ENCODE measurements at regions not wholly inside any gene's neighbourhood (a gene's known extent, or its start where the extent isn't known, plus 50 kb on each side); places are given as distances from the start of the nearest gene placed in this dataset.

DNA sequence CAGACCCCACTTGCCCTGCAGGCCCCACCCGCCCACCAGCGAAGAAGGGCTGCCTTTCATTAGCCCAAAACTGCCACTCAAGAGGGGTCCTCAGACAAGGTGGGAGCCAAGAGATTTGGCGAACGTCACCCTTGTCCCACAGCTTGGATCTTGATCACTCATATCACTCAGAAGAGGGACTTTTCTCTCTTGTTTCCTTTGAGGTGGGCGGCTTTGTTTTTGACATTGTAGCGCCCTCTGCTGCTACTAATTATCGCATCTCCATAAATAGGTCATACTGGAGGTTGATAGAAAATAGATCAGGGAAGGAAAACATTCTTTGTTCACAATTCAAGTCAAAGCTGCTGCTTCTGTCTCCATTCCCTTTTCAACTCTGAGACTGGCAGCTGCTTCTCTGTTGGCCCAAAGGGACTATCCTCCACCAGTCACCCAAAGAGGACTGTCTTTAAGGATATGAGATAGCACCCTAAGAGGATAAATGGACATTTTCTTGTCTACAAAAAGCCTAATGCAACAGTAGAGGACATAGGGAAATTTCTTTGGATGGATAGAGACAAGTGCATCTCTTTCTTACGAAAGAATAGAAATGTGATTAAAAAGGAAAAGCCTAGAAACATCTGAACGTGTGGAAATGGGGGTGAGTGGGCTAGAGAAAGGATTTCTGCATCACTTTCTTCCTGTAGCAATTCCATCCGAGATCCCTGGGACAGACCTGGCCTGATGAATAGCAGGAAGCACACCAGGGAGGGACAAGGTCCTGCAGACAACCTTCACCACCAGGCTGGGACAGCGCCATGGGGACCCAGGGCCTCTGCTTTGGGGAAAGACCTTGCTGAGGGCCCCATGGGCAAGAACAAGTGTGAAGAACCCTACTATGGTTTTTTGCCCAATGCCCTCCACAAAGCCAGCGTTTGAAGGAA is 115.8 kb downstream of the DAD1 start (continued):
- TF ChIP-seq TCF12 (IDR thresholded peaks at IDR 0.05; ENCODE audit: low read depth, low read length) = 0 out of 2 replicates have a peak, but pooled peaks have one; percentile 32
- TF ChIP-seq, protein P1, sequence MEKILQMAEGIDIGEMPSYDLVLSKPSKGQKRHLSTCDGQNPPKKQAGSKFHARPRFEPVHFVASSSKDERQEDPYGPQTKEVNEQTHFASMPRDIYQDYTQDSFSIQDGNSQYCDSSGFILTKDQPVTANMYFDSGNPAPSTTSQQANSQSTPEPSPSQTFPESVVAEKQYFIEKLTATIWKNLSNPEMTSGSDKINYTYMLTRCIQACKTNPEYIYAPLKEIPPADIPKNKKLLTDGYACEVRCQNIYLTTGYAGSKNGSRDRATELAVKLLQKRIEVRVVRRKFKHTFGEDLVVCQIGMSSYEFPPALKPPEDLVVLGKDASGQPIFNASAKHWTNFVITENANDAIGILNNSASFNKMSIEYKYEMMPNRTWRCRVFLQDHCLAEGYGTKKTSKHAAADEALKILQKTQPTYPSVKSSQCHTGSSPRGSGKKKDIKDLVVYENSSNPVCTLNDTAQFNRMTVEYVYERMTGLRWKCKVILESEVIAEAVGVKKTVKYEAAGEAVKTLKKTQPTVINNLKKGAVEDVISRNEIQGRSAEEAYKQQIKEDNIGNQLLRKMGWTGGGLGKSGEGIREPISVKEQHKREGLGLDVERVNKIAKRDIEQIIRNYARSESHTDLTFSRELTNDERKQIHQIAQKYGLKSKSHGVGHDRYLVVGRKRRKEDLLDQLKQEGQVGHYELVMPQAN (conservative IDR thresholded peaks at IDR 0.05) = no peak
- peak; percentile 58 for TF ChIP-seq ATF7 (IDR thresholded peaks at IDR 0.05; ENCODE audit: low read depth)
- TF ChIP-seq HCFC1 (IDR thresholded peaks at IDR 0.05; ENCODE audit: low read length) = no peak
- peak; percentile 24; the same call in 1 of the 2 replicates for TF ChIP-seq MTA2 (IDR thresholded peaks at IDR 0.05; ENCODE audit: low read depth)
- TF ChIP-seq, protein P2, sequence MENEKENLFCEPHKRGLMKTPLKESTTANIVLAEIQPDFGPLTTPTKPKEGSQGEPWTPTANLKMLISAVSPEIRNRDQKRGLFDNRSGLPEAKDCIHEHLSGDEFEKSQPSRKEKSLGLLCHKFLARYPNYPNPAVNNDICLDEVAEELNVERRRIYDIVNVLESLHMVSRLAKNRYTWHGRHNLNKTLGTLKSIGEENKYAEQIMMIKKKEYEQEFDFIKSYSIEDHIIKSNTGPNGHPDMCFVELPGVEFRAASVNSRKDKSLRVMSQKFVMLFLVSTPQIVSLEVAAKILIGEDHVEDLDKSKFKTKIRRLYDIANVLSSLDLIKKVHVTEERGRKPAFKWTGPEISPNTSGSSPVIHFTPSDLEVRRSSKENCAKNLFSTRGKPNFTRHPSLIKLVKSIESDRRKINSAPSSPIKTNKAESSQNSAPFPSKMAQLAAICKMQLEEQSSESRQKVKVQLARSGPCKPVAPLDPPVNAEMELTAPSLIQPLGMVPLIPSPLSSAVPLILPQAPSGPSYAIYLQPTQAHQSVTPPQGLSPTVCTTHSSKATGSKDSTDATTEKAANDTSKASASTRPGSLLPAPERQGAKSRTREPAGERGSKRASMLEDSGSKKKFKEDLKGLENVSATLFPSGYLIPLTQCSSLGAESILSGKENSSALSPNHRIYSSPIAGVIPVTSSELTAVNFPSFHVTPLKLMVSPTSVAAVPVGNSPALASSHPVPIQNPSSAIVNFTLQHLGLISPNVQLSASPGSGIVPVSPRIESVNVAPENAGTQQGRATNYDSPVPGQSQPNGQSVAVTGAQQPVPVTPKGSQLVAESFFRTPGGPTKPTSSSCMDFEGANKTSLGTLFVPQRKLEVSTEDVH (IDR thresholded peaks at IDR 0.05; ENCODE audit: low read depth, partially characterized antibody) = no peak
- TF ChIP-seq, protein P3, sequence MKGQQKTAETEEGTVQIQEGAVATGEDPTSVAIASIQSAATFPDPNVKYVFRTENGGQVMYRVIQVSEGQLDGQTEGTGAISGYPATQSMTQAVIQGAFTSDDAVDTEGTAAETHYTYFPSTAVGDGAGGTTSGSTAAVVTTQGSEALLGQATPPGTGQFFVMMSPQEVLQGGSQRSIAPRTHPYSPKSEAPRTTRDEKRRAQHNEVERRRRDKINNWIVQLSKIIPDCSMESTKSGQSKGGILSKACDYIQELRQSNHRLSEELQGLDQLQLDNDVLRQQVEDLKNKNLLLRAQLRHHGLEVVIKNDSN (IDR thresholded peaks at IDR 0.05; ENCODE audit: borderline replicate concordance, extremely low read length, insufficient read depth, low read depth, low read length) = no peak
- TF ChIP-seq, protein P4, sequence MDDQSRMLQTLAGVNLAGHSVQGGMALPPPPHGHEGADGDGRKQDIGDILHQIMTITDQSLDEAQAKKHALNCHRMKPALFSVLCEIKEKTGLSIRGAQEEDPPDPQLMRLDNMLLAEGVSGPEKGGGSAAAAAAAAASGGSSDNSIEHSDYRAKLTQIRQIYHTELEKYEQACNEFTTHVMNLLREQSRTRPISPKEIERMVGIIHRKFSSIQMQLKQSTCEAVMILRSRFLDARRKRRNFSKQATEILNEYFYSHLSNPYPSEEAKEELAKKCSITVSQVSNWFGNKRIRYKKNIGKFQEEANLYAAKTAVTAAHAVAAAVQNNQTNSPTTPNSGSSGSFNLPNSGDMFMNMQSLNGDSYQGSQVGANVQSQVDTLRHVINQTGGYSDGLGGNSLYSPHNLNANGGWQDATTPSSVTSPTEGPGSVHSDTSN (IDR thresholded peaks at IDR 0.05; ENCODE audit: insufficient replicate concordance, low read depth, low read length) = no peak
- TF ChIP-seq SUZ12 (IDR thresholded peaks at IDR 0.05; ENCODE audit: unreplicated experiment) = no peak
- TF ChIP-seq, protein P5, sequence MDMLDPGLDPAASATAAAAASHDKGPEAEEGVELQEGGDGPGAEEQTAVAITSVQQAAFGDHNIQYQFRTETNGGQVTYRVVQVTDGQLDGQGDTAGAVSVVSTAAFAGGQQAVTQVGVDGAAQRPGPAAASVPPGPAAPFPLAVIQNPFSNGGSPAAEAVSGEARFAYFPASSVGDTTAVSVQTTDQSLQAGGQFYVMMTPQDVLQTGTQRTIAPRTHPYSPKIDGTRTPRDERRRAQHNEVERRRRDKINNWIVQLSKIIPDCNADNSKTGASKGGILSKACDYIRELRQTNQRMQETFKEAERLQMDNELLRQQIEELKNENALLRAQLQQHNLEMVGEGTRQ (IDR thresholded peaks at IDR 0.05; ENCODE audit: borderline replicate concordance, low read depth, low read length) = no peak
- no peak for TF ChIP-seq RB1 (IDR thresholded peaks at IDR 0.05; ENCODE audit: borderline replicate concordance)
- TF ChIP-seq POLR2AphosphoS2 (IDR thresholded peaks at IDR 0.05; ENCODE audit: low read depth, low read length) = no peak; the same call in 1 of the 2 replicates
- TF ChIP-seq, protein P6, sequence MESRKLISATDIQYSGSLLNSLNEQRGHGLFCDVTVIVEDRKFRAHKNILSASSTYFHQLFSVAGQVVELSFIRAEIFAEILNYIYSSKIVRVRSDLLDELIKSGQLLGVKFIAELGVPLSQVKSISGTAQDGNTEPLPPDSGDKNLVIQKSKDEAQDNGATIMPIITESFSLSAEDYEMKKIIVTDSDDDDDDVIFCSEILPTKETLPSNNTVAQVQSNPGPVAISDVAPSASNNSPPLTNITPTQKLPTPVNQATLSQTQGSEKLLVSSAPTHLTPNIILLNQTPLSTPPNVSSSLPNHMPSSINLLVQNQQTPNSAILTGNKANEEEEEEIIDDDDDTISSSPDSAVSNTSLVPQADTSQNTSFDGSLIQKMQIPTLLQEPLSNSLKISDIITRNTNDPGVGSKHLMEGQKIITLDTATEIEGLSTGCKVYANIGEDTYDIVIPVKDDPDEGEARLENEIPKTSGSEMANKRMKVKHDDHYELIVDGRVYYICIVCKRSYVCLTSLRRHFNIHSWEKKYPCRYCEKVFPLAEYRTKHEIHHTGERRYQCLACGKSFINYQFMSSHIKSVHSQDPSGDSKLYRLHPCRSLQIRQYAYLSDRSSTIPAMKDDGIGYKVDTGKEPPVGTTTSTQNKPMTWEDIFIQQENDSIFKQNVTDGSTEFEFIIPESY (IDR thresholded peaks at IDR 0.05) = no peak
- TF ChIP-seq EP300 (IDR thresholded peaks at IDR 0.05; ENCODE audit: borderline replicate concordance in 1 of 2, control insufficient read depth in 1 of 2, low read depth in 2 of 2, low read length in 2 of 2) = no peak
